ENCODE measurements at regions not wholly inside any gene's neighbourhood (a gene's known extent, or its start where the extent isn't known, plus 50 kb on each side); places are given as distances from the start of the nearest gene placed in this dataset.

DNA sequence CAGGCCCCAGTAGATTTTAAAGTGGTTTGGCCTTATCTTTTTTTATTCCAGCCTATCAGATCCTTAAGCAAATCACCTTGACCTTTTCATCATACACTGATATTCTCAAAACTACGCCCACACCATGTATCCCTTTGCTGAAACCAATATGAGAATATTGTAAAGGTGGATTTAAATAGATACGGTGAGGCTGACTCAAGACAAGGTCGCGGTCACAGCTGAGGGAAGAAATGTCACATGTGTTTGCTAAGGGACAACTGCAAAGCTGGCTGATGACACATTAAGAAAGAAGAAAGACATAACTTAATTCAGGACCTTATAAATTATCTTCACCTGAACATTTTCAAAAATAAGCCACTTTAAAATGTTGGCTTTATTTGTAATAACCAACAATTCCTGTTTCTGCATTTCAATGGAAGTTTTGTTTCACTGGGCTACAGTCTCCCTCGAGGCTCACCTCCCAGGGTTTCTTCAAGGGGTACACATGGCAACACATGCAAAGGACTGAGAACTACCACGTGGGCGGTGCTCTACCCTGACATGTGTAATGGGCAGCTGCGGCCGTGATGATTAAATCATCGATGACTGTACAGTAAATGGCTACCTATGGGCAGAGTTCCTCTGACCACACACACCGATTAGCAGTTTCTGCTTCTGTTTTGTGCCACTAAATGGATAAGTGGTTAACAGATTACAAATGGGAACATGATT is 189.5 kb downstream of the SIPA1L2 start (continued):
- TF ChIP-seq, protein P1, sequence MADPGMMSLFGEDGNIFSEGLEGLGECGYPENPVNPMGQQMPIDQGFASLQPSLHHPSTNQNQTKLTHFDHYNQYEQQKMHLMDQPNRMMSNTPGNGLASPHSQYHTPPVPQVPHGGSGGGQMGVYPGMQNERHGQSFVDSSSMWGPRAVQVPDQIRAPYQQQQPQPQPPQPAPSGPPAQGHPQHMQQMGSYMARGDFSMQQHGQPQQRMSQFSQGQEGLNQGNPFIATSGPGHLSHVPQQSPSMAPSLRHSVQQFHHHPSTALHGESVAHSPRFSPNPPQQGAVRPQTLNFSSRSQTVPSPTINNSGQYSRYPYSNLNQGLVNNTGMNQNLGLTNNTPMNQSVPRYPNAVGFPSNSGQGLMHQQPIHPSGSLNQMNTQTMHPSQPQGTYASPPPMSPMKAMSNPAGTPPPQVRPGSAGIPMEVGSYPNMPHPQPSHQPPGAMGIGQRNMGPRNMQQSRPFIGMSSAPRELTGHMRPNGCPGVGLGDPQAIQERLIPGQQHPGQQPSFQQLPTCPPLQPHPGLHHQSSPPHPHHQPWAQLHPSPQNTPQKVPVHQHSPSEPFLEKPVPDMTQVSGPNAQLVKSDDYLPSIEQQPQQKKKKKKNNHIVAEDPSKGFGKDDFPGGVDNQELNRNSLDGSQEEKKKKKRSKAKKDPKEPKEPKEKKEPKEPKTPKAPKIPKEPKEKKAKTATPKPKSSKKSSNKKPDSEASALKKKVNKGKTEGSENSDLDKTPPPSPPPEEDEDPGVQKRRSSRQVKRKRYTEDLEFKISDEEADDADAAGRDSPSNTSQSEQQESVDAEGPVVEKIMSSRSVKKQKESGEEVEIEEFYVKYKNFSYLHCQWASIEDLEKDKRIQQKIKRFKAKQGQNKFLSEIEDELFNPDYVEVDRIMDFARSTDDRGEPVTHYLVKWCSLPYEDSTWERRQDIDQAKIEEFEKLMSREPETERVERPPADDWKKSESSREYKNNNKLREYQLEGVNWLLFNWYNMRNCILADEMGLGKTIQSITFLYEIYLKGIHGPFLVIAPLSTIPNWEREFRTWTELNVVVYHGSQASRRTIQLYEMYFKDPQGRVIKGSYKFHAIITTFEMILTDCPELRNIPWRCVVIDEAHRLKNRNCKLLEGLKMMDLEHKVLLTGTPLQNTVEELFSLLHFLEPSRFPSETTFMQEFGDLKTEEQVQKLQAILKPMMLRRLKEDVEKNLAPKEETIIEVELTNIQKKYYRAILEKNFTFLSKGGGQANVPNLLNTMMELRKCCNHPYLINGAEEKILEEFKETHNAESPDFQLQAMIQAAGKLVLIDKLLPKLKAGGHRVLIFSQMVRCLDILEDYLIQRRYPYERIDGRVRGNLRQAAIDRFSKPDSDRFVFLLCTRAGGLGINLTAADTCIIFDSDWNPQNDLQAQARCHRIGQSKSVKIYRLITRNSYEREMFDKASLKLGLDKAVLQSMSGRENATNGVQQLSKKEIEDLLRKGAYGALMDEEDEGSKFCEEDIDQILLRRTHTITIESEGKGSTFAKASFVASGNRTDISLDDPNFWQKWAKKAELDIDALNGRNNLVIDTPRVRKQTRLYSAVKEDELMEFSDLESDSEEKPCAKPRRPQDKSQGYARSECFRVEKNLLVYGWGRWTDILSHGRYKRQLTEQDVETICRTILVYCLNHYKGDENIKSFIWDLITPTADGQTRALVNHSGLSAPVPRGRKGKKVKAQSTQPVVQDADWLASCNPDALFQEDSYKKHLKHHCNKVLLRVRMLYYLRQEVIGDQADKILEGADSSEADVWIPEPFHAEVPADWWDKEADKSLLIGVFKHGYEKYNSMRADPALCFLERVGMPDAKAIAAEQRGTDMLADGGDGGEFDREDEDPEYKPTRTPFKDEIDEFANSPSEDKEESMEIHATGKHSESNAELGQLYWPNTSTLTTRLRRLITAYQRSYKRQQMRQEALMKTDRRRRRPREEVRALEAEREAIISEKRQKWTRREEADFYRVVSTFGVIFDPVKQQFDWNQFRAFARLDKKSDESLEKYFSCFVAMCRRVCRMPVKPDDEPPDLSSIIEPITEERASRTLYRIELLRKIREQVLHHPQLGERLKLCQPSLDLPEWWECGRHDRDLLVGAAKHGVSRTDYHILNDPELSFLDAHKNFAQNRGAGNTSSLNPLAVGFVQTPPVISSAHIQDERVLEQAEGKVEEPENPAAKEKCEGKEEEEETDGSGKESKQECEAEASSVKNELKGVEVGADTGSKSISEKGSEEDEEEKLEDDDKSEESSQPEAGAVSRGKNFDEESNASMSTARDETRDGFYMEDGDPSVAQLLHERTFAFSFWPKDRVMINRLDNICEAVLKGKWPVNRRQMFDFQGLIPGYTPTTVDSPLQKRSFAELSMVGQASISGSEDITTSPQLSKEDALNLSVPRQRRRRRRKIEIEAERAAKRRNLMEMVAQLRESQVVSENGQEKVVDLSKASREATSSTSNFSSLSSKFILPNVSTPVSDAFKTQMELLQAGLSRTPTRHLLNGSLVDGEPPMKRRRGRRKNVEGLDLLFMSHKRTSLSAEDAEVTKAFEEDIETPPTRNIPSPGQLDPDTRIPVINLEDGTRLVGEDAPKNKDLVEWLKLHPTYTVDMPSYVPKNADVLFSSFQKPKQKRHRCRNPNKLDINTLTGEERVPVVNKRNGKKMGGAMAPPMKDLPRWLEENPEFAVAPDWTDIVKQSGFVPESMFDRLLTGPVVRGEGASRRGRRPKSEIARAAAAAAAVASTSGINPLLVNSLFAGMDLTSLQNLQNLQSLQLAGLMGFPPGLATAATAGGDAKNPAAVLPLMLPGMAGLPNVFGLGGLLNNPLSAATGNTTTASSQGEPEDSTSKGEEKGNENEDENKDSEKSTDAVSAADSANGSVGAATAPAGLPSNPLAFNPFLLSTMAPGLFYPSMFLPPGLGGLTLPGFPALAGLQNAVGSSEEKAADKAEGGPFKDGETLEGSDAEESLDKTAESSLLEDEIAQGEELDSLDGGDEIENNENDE (IDR thresholded peaks at IDR 0.05; ENCODE audit: insufficient replicate concordance, low read length): no peak

Measured in H1 (cell line).